Muscle of leg (tissue), 3 donors: ENCODE measurements at regions not wholly inside any gene's neighbourhood (a gene's known extent, or its start where the extent isn't known, plus 50 kb on each side); places are given as distances from the start of the nearest gene placed in this dataset.

Experiments used
- DNase-seq: peaks from one replicate; pipeline ENCODE4 v3.0.0; 2013
- H3K27ac ChIP-seq: one replicate; pipeline ENCODE4 v1.5.1; 2013; ENCODE audit warnings: mild to moderate bottlenecking, low read length, control low read depth
- H3K27me3 ChIP-seq: one replicate; pipeline ENCODE4 v1.6.1; 2013; ENCODE audit warnings: low read length; ENCODE audit not compliant: control insufficient read depth, insufficient read depth
- H3K36me3 ChIP-seq: one replicate; pipeline ENCODE4 v1.6.1; 2013; ENCODE audit warnings: low read length; ENCODE audit not compliant: control insufficient read depth, insufficient read depth
- H3K4me1 ChIP-seq: one replicate; pipeline ENCODE4 v1.6.1; 2013; ENCODE audit warnings: low read length; ENCODE audit not compliant: control insufficient read depth, insufficient read depth
- H3K4me3 ChIP-seq: one replicate; pipeline ENCODE4 v1.5.1; 2013; ENCODE audit warnings: low read length, control low read depth
- H3K9me3 ChIP-seq: replicated peaks from 2 replicates; pipeline ENCODE4 v1.6.1; 2013; ENCODE audit warnings: low read depth, low read length; ENCODE audit not compliant: control insufficient read depth
- WGBS: methylation state at CpG from one replicate; pipeline ENCODE4 v1.1.5; 2013; ENCODE audit warnings: missing lambda C conversion rate; ENCODE audit not compliant: insufficient coverage; 5-methylcytosine and 5-hydroxymethylcytosine counted together

- no peak for DNase-seq
- Histone ChIP-seq H3K4me1 (no peaks in the 10 kb centered on the region), H3K36me3 (no peaks in the 10 kb centered on the region), H3K9me3 (no peaks in the 10 kb centered on the region), H3K27ac (no peak overlapping the region), H3K27me3 (peaks cover 11% of the 10 kb centered on the region), H3K4me3 (no peak overlapping the region)
- 35% methylated on average over 1 of the region's 1 CpG for WGBS
Observed at GRCh38 chr12:115838952-115839351, 438.5 kb downstream of the MED13L start.

GRCh38 chr12:115837220-115837619 lies 440.3 kb downstream of the MED13L start:
- Histone ChIP-seq H3K4me3 (no peak overlapping the region), H3K36me3 (no peaks in the 10 kb centered on the region), H3K27me3 (peaks cover 11% of the 10 kb centered on the region), H3K27ac (no peak overlapping the region), H3K4me1 (no peaks in the 10 kb centered on the region), H3K9me3 (no peaks in the 10 kb centered on the region)
- no peak for DNase-seq
- WGBS: 86% methylated on average over 1 of the region's 2 CpGs

DNA sequence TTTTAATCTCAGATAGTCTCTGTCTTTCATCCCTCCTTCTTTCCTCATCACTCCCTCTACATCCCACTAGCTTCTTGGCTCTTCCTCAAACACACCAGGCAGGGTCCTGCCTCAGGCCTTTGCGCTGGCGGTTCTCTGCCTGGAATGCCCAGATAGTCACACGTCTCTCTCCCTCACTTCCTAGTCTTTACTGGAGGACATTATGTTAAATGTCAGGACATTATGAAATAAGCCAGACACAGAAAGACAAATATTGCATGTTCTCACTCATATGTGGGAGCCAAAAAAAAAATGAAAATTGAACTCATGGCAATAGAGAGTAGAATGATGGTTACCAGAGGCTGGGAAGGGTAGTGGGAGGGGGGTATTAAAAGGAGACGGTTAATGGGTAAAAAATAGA lies 442.0 kb downstream of the MED13L start:
- Histone ChIP-seq H3K27me3 (peaks cover 11% of the 10 kb centered on the region), H3K9me3 (no peaks in the 10 kb centered on the region), H3K4me1 (no peaks in the 10 kb centered on the region), H3K27ac (no peak overlapping the region), H3K4me3 (no peak overlapping the region), H3K36me3 (no peaks in the 10 kb centered on the region)
- WGBS: no CpG with 5 or more reads among the region's 4 CpGs
- DNase-seq: no peak

DNA sequence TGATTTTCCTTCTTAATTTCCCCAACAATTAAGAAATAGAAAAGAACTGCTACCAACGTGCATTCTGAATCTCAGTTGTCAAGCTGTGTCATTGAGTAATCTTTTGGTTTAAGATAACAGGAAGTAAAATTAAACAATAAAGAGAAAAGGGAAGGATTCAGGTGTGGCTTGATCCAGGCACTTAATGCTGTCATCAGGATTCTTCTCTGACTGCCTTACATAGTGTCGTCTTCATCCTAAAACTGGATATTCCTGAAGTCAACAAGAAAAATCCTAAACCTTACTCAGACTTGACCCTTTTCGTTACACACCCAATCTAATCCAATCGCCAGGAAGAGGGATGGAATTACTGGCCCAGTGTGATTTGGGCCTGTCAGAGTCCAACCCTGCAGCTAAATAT lies 443.8 kb downstream of the MED13L start:
- H3K27me3 ChIP-seq: peaks cover 6% of the 10 kb centered on the region
- no peaks in the 10 kb centered on the region for H3K4me1 ChIP-seq
- H3K9me3 ChIP-seq: no peaks in the 10 kb centered on the region
- no peak overlapping the region for H3K27ac ChIP-seq
- no peaks in the 10 kb centered on the region for H3K36me3 ChIP-seq
- no peak overlapping the region for H3K4me3 ChIP-seq
- 100% methylated on average over 2 of the region's 4 CpGs for WGBS
- DNase-seq: no peak

DNA sequence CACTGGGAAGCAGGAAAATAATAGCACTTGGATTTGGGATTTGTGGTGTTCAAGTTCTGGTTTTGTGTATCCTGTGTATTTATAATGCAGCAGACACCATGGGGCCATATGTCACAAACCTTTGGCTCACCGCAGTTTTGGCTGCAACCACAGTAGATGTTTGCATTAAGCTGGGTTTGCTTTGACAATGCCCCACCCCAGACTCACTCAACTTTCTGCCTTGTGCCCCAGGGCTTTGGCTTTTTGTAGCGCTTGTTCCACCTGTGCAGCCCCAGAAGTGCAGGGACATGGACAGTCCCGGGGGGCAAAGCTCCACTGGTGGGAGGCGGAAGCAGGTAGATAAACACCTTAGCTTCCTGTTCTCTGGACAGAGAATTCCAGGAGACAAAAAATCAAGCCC lies 446.9 kb downstream of the MED13L start:
- H3K4me1 ChIP-seq: no peaks in the 10 kb centered on the region
- no peaks in the 10 kb centered on the region for H3K36me3 ChIP-seq
- H3K27me3 ChIP-seq: no peaks in the 10 kb centered on the region
- H3K4me3 ChIP-seq: no peak overlapping the region
- DNase-seq: no peak
- WGBS: 62% methylated on average over 3 of the region's 4 CpGs
- H3K27ac ChIP-seq: no peak overlapping the region
- no peaks in the 10 kb centered on the region for H3K9me3 ChIP-seq

DNA sequence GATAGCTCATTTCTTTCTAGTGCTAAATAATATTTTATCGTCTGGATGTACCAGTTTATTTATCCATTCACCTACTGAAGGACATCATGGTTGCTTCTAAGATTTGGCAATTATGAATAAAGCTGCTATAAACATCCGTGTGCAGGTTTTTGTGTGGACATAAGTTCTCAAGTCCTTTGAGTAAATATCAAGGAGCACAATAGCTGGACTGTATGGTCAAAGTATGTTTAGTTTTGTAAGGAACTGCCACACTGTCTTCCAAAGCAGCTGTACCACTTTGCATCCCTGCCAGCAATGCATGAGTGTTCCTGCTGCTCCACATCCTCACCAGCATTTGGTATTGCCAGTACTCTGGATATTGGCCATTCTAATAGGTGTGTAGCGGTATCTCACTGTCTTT lies 447.4 kb downstream of the MED13L start:
- Histone ChIP-seq H3K4me3 (no peak overlapping the region), H3K9me3 (no peaks in the 10 kb centered on the region), H3K4me1 (no peaks in the 10 kb centered on the region), H3K36me3 (no peaks in the 10 kb centered on the region), H3K27me3 (no peaks in the 10 kb centered on the region), H3K27ac (no peak overlapping the region)
- DNase-seq: no peak
- WGBS: 100% methylated on average over 1 of the region's 3 CpGs

GRCh38 chr12:115828168-115828567 lies 449.3 kb downstream of the MED13L start:
- Histone ChIP-seq H3K27ac (no peak overlapping the region), H3K4me1 (no peaks in the 10 kb centered on the region), H3K36me3 (no peaks in the 10 kb centered on the region), H3K9me3 (no peaks in the 10 kb centered on the region), H3K4me3 (no peak overlapping the region), H3K27me3 (peaks cover 2% of the 10 kb centered on the region)
- DNase-seq: no peak
- 60% methylated on average over 3 of the region's 4 CpGs for WGBS

- Histone ChIP-seq H3K4me3 (no peak overlapping the region), H3K9me3 (no peaks in the 10 kb centered on the region), H3K27ac (no peak overlapping the region), H3K4me1 (no peaks in the 10 kb centered on the region), H3K36me3 (no peaks in the 10 kb centered on the region), H3K27me3 (peaks cover 2% of the 10 kb centered on the region)
- DNase-seq: no peak
- WGBS: 72% methylated on average over 3 of the region's 4 CpGs
Observed at GRCh38 chr12:115824936-115825602, 452.4 kb downstream of the MED13L start.

- Histone ChIP-seq H3K4me3 (no peak overlapping the region), H3K4me1 (no peaks in the 10 kb centered on the region), H3K36me3 (no peaks in the 10 kb centered on the region), H3K27ac (no peak overlapping the region), H3K27me3 (peaks cover 2% of the 10 kb centered on the region), H3K9me3 (no peaks in the 10 kb centered on the region)
- DNase-seq: peak; percentile 20
- WGBS: 5% methylated on average over 3 of the region's 5 CpGs
Observed at GRCh38 chr12:115823635-115824034, 453.9 kb downstream of the MED13L start.

DNA sequence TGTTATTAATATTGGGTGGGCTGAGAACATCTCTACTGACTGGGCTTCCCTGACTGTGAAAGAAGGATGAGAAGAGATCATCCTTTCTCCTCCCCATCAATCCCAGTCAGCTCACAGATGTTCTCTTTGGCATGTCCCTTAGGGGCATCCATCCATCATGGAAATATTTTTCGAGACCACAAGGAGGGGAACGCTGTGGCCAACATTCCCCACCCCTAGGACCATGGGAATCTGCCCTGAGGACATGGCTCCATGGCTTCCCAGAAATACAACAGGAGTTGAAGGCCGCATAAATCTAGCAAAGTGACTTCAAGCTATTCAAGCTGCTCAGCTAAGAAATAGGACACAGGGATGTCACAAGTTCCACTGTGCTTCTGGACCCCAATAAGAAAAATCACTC lies 456.8 kb downstream of the MED13L start:
- Histone ChIP-seq H3K27ac (no peak overlapping the region), H3K4me3 (no peak overlapping the region), H3K9me3 (no peaks in the 10 kb centered on the region), H3K27me3 (peaks cover 4% of the 10 kb centered on the region), H3K4me1 (no peaks in the 10 kb centered on the region), H3K36me3 (no peaks in the 10 kb centered on the region)
- WGBS: 77% methylated on average over 3 of the region's 3 CpGs
- DNase-seq: no peak

GRCh38 chr12:115818973-115819372 lies 458.5 kb downstream of the MED13L start:
- no peak for DNase-seq
- no peak overlapping the region for H3K27ac ChIP-seq
- no peaks in the 10 kb centered on the region for H3K9me3 ChIP-seq
- no peaks in the 10 kb centered on the region for H3K4me1 ChIP-seq
- WGBS: no CpG with 5 or more reads among the region's 5 CpGs
- peaks cover 6% of the 10 kb centered on the region for H3K27me3 ChIP-seq
- H3K36me3 ChIP-seq: no peaks in the 10 kb centered on the region
- no peak overlapping the region for H3K4me3 ChIP-seq
